Left lobe of liver (tissue), 2 donors: ENCODE measurements at regions not wholly inside any gene's neighbourhood (a gene's known extent, or its start where the extent isn't known, plus 50 kb on each side); places are given as distances from the start of the nearest gene placed in this dataset.
"Not testable (repeated sequence)": the region's sequence is repeated elsewhere in the genome, so short reads cannot be mapped to it uniquely, and the experiment has no call there.

ENCODE experiments used
- ATAC-seq: fragments of 200-7000 bp; cut with Tn5 transposase; one replicate; pipeline ENCODE4 v1.9.1; 2020; ENCODE audit warnings: mild to moderate bottlenecking, moderate library complexity
- DNase-seq: peaks from one replicate; pipeline ENCODE4 v3.0.0-alpha.2; 2020; ENCODE audit warnings: low spot score
- donor health status: DM: no; HTN: no; CAD: no; lungs with moderate emphysema.
- donor health status: DM: no; HTN: yes; CAD: no.

DNA sequence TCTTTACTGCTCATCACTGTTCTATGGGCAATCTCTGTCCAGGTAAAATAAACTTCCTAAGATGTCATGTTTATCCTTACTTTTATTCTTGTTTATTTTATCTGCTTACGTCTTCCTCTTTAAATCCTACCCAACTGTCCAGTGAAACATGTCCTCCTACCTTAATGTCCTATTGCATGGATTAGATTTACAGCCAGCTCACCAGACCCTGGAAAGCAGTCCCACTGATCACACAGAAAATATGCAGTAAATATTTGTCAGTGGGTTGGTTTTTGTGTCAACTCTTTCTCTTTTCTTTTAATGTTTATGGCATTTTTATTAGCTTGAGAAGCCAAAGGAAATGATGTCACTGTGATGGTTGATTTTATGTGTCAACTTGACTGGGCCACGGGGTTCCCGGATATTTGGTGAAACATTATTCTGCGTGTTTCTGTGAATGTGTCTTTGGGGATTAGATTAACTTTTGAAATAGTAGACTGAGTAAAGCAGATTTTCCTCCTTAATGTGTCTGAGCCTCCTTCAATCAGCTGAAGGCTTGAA lies 258.3 kb downstream of the SRGAP2C start:
- DNase-seq (no peak), ATAC-seq (no peak)

DNA sequence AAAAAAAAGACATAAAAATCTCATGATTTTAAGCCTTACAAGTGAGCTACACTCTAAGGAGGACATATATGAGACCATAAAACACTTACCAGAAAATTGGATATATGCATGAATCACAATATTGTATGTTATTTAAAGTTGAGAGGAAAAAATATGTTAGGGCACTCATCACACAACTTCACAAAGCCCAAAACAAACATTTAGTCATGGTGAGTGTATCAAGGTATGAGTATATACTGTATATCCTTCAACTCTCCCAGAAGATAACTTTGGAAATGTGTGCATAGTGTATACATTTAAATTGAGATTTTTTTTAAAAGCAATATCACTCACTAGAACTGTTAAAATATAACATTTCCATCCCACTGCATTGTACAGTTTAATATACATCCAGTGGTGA lies 259.3 kb downstream of the SRGAP2C start:
- no peak for DNase-seq
- no peak for ATAC-seq

DNA sequence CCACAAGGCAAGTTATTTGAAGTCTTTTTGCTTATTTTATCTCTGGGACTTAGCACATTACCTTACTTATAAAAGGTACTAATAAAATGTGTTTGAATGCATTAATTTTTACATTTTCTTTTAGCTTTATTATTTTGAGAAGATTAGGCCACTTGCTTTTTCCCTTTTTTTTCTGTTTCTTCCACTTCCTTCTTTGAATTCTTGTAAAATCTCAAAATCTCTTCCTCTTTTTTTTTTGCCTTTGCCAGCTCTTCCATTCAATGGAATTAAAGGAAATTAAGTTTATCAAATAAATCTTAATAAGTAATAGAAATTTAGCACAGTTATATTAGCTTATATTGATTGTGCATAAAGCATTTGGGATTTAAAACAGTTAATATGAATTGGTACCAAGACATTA lies 260.9 kb downstream of the SRGAP2C start:
- ATAC-seq: no peak
- DNase-seq: no peak

DNA sequence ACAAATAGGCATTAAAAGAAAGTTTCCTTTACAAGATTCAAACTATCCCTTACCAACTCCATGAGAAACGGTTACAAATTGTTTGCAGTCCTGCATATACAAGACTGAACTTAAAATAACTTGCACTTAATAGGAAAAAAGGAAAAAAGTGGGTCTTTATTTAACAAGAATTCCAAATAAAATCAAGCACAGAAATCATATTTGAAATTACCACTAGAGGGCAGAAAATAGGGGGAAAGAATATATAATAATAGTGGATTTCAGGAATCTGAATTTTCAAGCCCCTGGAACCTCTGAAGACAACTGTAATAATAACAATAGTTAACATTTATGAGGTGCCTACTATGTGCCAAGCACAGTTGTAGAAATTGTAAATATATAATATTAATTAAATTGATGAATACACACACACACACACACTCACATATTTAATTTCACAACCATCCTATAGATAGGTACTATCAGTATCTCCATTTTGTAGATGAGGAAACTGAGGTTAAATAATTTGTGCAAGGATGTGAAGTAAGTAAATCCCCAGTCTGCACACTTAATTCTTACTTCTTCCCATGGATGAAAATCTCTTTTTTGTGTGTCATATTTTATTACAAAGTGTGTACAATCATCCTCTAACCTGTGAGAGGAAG lies 262.6 kb downstream of the SRGAP2C start:
- ATAC-seq: peak; percentile 31
- not testable (repeated sequence) for DNase-seq

DNA sequence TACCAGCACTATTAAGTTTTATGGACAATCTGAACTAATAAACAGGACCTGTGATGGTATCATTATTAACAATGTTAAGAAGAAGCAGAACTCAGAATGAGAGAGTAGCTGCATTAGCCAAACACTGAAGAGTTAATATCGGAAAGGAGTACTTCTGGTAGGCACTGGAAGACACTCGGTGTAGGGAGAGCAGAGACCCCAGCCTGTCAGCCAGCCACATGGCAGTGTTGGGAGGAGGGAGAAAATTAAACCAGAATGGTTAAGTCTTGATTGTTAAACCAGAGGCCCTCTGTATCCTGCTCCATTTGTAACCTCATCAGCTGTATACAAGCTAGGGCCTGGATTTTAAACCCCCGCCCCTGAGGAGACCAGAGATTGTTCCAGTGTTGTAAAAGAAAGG lies 263.3 kb downstream of the SRGAP2C start:
- ATAC-seq, DNase-seq: not testable (repeated sequence)

DNA sequence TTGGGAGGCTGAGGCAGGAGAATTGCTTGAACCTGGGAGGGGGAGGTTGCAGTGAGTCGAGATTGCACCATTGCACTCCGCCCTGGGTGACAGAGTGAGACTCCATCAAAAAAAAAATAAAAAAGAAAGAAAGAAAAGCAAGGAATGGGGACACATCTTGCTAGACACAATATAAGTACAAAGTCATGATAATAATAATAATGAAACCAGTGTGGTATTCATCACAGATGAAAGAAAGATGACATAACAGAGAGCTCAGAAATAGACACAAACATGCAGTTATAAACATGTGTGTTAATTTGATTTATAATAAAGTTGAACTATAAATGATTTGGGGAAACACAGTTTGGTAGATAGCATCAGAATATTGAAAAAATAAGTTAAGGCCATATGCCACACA lies 264.1 kb downstream of the SRGAP2C start:
- no peak for ATAC-seq

DNA sequence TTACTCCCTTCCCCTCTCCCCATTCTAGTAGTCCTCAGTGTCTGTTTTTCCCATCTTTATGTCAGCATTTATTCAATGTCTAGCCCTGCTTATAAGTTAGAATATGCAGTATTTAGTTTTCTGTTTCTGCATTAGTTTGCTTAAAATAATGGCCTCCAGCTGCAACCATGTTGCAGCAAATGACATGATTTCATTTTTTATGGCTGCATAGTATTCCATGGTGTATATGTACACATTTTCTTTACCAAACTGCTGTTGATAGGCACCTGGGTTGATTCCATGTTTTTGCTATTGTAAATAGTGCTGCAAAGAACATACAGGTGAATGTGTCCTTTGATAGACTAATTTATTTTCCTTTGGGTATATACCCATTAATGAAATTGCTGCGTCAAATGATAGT lies 267.7 kb downstream of the SRGAP2C start:
- DNase-seq: no peak
- no peak for ATAC-seq

More for the DNA sequence above, 264.1 kb downstream of the SRGAP2C start:
- DNase-seq: no peak

DNA sequence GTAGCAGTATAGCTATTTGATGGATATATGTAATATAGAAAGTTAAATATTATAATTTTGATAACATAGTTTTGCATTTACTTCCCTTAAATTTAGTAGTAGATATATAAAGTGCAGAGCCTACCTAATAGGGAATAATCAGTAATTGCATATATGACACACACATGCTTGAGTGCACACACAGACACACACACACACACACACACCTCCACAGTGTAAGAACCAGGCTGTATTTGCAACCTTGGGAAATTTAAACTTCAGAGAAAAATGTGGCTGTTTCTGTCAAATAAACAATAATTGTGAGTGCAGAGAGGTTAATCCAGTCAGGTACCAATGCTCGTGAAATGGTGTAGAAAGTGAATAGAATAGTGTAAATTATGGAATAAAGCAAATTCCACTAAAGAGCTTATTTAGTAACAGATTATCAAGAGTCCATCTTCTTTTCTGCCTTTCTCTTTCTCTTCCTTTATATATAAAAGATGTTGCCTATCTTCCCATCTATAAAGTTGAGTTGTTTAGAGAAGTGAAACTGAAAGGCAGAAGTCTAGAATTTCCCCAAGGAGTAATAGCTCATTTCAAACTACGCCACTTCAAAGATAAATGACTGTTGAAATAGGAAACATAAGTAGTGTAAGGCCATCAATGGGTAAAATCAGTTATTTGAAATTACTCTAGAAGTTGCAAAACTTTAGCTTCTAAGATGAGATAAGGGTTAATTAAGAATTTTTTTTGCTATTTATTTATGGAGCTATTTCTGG lies 273.7 kb downstream of the SRGAP2C start:
- no peak for DNase-seq
- no peak for ATAC-seq

DNA sequence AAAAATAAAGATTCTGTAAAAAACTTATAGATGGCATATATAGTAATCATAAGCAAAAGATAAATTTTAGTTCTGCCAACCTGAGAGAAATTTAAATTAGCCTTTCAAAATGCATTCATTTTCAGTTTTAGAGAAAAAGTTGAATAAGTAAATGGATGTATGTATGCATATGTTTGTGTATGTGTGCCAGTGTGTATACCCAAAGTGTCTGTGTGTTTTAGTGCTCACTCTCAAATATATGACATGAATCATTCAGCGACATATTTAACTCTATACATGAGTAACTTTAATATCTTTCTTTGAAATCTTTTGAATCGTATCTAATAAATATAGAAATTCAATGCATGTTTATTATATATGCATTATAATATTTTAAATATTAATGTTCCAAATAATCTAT lies 274.5 kb downstream of the SRGAP2C start:
- DNase-seq: no peak
- ATAC-seq: no peak

DNA sequence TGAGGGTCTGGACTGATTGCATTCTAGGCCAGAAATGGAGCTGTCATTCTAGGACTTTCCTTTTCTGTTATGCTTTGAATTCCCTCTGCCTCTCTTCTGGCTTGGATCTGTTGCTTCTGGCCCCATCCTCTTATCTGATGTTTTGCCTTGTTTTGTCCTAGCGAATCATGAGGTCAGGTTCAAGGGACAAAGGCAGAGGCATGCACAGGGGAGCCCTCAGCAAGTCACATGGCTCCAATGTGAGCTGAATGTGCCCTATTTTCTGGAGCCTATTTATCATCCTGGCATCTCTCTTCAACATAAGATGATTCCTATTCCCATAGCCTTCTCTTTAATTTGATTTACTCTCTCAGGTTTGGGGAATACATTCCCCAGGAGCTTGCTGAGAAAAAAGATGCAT lies 284.6 kb downstream of the SRGAP2C start:
- not testable (repeated sequence) for ATAC-seq, DNase-seq

DNA sequence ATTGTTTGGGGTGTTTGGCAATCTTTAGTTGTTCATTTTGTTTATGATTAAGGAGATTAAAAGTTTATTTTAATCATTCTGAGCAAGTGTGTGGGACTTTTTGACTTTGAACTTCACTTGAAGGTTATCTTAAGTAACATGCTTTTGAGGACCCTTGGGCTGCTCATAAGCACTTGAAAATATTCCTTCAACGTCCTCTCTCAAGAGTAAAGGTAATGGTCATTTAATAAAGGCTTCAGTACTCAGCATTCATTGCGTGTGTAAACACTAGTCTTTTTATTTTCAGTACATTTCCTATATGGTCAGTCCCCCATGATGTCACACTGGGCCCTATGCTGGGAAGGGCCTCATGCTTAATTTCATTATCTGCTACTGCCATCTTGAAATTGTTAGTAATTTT lies 285.6 kb downstream of the SRGAP2C start:
- DNase-seq, ATAC-seq: not testable (repeated sequence)

DNA sequence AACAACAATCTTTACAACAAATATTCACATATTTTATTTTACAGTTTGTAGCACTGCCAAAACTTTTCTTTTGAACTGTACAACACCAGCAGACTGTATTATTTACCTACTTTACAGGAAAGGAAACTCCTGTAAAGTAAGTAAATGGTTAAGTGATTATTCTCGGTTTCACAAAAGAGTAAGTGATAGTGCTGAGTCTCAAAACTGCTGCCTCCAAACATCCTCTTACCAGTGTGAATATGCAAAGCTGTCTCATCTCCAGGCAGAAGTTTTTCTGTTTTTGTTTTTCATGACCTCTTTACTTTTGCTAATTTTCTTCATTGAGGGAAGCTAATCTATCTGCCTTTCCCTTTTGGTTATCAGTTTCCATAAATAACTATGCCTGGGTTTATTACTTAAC lies 286.7 kb downstream of the SRGAP2C start:
- ATAC-seq: no peak
- DNase-seq: no peak

DNA sequence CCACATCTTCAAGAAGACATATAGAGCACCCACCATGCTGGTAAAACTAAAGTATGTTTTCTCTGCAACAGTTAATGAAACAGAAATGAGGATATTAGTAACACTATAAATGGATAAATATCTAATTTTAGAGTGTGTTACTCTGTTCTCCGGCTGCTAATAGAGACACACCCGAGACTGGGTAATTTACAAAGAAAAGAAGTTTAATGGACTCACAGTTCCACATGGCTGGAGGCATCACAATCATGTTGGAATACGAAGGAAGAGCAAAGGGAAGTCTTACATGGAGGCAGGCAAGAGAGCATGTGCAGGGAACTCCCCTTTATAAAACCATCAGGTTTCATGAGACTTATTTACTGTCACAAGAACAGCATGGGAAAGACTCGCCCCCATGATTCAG lies 287.2 kb downstream of the SRGAP2C start:
- DNase-seq (no peak), ATAC-seq (no peak)

DNA sequence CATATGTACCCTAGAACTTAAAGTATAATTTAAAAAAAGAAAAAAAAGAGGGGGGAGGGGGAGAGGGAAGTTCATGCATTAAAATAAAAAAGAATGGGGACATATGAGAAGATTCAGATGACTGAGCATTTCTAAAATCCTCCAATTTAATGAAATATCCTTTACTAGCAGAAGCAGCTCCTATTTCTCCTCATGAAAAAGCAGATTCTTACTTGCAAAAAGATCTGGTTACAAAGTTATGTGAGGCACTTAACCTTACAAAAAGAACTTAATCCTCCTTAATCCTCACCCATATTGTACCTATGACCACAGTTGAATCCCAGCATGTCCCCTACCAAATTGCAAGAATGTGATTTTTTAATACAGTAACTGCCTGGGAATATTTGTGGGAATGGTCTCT lies 298.5 kb downstream of the SRGAP2C start:
- ATAC-seq (no peak), DNase-seq (no peak)

DNA sequence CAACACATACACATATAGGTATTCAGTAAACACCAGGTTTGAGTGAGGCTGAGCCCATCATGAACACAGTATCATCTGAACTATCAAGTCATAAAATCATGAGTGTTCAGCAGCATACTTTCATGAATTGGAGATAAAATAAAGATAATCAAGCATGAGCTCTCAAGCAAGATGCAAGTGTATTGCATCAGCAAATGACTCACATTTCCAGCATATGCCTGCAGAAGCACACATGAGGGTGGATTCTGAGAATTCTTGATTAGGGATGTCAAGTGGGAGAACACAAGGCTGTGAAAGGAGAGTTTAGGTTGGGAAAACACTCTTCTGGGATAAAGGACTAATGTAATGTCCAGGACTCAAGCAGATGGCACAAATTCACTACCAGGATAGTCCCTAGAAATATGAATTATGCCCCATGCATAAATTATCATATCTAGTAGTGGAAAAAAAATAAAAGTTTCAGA lies 299.2 kb downstream of the SRGAP2C start:
- no peak for DNase-seq
- ATAC-seq: no peak

DNA sequence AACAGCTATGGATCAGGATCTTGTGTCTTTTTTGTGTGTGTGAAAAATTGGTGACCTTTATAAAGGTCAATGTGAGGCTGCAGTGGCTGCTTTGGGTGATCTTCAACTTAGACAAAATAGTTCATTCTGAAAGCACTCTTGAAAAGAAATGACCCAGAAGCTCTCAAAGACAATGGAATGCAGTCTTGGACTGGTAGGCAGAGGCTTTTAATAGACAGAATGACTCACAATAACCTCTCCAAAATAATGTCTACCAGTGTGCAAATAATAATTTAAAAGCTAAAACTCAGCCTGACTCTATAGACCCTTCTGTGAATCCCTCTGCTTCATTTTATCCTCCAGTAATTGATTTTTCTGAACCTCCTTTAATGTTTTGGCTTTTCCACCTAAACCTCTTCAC lies 310.0 kb downstream of the SRGAP2C start:
- ATAC-seq, DNase-seq: not testable (repeated sequence)

DNA sequence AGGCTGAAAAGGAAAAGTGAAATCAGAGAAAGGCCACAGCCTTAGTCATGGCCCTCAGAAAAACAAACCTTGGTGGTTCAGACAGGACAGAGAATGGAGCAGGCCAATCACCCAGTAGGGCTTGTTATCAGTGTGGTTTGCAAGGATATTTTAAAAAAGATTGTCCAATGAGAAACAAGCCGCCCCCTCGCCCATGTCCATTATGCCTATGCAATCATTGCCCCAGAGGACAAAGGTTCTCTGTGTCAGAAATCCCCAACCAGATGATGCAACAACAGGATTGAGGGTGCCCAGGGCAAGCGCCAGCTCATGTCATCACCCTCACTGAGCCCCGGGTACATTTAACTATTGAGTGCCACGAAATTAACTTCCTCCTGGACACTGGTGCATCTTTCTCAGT lies 326.7 kb downstream of the SRGAP2C start:
- ATAC-seq (peak; percentile 87), DNase-seq (peak; percentile 91)

DNA sequence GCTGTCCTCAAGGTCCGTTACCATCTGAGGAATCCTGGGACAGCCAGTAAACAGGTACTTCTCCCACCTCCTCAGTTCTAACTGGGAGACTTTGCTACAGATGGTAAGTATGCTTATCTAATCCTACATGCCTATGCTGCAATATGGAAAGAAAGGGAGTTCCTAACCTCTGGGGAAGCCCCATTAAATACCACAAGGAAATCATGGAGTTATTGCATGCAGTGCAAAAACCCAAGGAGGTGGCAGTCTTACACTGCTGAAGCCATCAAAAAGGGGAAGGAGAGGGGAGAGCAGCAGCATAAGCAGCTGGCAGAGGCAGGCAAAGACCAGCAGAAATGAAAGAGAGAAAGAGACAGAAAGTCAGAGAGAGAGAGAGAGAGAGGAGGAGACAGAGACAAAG lies 327.1 kb downstream of the SRGAP2C start:
- peak; percentile 11 for ATAC-seq

DNA sequence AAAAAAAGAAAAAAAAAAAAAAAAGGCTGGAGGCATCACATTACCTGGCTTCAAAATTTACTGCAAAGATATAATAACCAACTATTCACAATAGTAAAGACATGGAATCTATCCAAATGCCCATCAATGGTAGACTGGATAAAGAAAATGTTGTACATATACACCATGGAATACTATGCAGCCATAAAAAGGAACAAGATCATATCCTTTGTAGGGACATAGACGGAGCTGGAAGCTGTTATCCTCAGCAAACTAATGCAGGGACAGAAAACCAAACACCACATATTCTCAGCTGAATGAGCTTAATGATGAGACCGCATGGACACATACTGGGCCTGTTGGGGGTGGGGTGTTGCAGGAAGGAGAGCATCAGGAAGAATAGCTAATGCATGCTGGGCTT lies 330.5 kb downstream of the SRGAP2C start:
- ATAC-seq: no peak
- DNase-seq: no peak

More for the DNA sequence above, 327.1 kb downstream of the SRGAP2C start:
- DNase-seq: not testable (repeated sequence)

DNA sequence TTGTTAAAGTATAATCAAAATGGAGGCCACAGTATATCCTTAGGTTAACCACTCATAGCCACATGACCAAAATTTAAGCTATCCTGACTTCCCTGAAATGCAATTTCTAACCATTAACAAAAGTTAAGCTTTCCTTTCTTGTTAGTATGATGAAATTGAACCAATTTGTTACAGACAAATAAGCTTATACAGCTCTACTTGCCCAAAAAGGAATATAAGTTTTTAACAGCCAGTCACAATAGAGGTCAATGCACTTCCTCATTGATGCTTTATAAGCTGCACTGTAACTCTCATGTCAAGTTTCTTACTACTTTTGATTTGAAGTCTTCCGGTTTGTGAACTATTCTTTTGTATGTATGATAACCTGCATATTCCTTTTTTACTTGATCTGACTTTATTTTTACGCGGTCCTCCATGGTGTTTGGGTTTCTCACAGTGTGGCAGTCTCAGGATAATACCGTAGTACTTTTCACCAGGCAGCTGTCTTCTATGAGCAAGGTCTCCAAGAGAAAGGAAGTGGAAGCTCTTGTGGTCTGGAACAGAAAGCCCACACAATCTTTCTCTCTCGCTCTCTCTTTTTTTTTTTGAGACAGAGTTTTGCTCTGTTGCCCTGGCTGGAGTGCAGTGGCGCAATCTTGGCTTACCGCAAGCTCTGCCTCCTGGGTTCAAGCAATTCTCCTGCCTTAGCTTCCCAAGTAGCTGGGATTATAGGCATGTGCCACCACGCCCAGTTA lies 331.6 kb downstream of the SRGAP2C start:
- DNase-seq: peak; percentile 55
- no peak for ATAC-seq

DNA sequence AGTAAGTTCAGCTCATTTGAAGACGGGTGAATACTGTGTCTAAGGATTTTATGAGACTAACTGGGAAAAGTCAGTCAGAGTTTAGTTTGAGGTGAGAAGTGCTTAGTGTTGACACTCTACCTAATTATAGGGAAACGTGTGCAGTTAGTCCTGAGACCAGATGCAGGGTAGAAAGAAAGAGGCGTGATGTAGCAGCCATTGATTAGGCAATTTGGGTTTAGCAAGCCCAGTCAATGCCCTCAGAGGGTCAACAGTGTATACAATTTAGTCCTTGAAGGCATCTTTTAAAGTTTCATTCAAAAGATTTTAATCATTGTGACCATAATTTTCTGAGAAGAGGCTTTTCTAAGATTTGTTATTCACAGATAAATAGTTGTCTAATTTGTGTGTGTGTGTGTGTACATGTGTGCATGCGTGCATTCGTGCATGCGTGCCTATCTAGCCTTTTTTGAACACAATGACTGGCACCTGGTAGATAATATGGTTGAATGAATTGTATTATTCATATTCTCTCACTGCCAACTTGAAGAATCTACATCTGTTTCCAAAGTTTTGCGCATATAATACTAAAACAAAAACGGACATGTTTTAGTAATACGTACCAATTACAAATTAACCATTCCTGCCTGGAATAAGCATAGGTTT lies 332.9 kb downstream of the SRGAP2C start:
- DNase-seq (no peak), ATAC-seq (no peak)
